SU-DHL-6 (cell line): ENCODE measurements at regions not wholly inside any gene's neighbourhood (a gene's known extent, or its start where the extent isn't known, plus 50 kb on each side); places are given as distances from the start of the nearest gene placed in this dataset.
"Not testable (repeated sequence)": the region's sequence is repeated elsewhere in the genome, so short reads cannot be mapped to it uniquely, and the experiment has no call there.

Source experiments
- H2AFZ ChIP-seq: fragments of 200-600 bp; sonication (generic); 2 replicates; pipeline ENCODE4 v1.6.1; 2014; ENCODE audit warnings: low read depth, mild to moderate bottlenecking, moderate library complexity, mixed read lengths, antibody characterized with exemption, low read length; ENCODE audit not compliant: severe bottlenecking
- H3F3A ChIP-seq: fragments of 200-600 bp; shearing (Covaris generic); 2 replicates; pipeline ENCODE4 v1.6.0; 2016; ENCODE audit warnings: antibody characterized with exemption, mild to moderate bottlenecking; ENCODE audit not compliant: insufficient read depth
- H3K27ac ChIP-seq: fragments of 200-600 bp; sonication (generic); 2 replicates; pipeline ENCODE4 v1.5.1; 2016; ENCODE audit warnings: low read depth, mild to moderate bottlenecking, low read length, moderate library complexity, mixed read lengths
- H3K27me3 ChIP-seq: fragments of 200-600 bp; sonication (generic), shearing (Covaris generic); 2 replicates; pipeline ENCODE4 v1.6.0; 2014; ENCODE audit warnings: mild to moderate bottlenecking, low read length
- H3K36me3 ChIP-seq: fragments of 200-600 bp; sonication (generic); 2 replicates; pipeline ENCODE4 v1.6.1; 2014; ENCODE audit warnings: mild to moderate bottlenecking, low read length, mixed read lengths
- H3K4me2 ChIP-seq: fragments of 300-600, 200-600 bp; shearing (Covaris generic), sonication (generic); 2 replicates; pipeline ENCODE4 v1.6.0; 2014; ENCODE audit warnings: low read length, low read depth, mild to moderate bottlenecking; ENCODE audit not compliant: poor library complexity, severe bottlenecking
- H3K4me3 ChIP-seq: fragments of 200-600 bp; sonication (generic); 2 replicates; pipeline ENCODE4 v1.5.1; 2014; ENCODE audit warnings: antibody characterized with exemption, low read length, mild to moderate bottlenecking, mixed read lengths; ENCODE audit not compliant: insufficient read depth, poor library complexity, severe bottlenecking
- H3K79me2 ChIP-seq: fragments of 200-600 bp; sonication (generic); 2 replicates; pipeline ENCODE4 v1.6.1; 2014; ENCODE audit warnings: mild to moderate bottlenecking, low read length, moderate library complexity; ENCODE audit not compliant: insufficient read depth
- H3K9ac ChIP-seq: fragments of 200-600 bp; sonication (generic); 2 replicates; pipeline ENCODE4 v1.7.0; 2014; ENCODE audit warnings: mild to moderate bottlenecking, low read length
- H3K9me2 ChIP-seq: fragments of 200-600 bp; sonication (generic); replicated peaks from 2 replicates; pipeline ENCODE4 v1.6.1; 2014; ENCODE audit warnings: low read length; ENCODE audit not compliant: insufficient read depth
- H3K9me3 ChIP-seq: fragments of 200-600 bp; sonication (generic); 2 replicates; pipeline ENCODE4 v1.6.1; 2014; ENCODE audit warnings: low read length, mixed read lengths; ENCODE audit not compliant: insufficient read depth
- H4K20me1 ChIP-seq: fragments of 200-600 bp; sonication (generic); 2 replicates; pipeline ENCODE4 v1.6.1; 2014; ENCODE audit warnings: low read depth, mild to moderate bottlenecking, antibody characterized with exemption, low read length, moderate library complexity, mixed read lengths
- EZH2phosphoT487 ChIP-seq: fragments of 200-600 bp; sonication (generic), shearing (Covaris generic); conservative IDR thresholded peaks from 2 replicates; pipeline ENCODE4 v1.6.1; 2018; ENCODE audit warnings: mild to moderate bottlenecking, antibody characterized with exemption, low read length, moderate library complexity, mixed read lengths
- TF ChIP-seq, protein P1 (sequence below): fragments of 200-600 bp; sonication (generic); IDR thresholded peaks from one replicate; pipeline ENCODE4 v1.5.1; 2017; ENCODE audit warnings: antibody characterized with exemption, mild to moderate bottlenecking, low read length, moderate library complexity; ENCODE audit not compliant: insufficient read depth, poor library complexity, severe bottlenecking

DNA sequence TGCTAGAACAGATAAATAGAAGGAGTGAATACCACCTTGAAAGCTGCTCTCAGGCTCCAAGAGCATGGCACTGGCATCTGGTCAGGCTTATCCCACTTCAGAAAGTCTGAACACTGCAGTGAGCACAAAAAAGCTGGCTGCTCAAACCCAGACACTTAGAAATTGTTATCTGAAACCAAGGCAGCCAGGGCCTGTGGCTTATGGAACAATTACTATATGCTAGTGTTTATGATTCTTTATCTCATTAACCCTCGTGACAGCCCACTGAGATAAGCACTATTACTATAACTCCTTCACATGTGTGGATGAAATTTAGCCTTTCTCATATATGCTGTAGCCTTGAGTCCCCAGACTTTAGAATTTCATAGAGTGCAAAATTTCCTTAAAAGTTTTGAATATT lies 400.2 kb downstream of the RAB38 start:
- H3K27me3 ChIP-seq = no peaks in the 10 kb centered on the region
- no peaks in the 10 kb centered on the region for H3K9me3 ChIP-seq
- no peaks in the 10 kb centered on the region for H3K36me3 ChIP-seq
- H3K79me2 ChIP-seq = no peaks in the 10 kb centered on the region
- H4K20me1 ChIP-seq = no peaks in the 10 kb centered on the region
- no peak overlapping the region for H3K4me2 ChIP-seq
- H3K9ac ChIP-seq = no peak overlapping the region
- no peak for TF ChIP-seq EZH2phosphoT487
- TF ChIP-seq, protein P1, sequence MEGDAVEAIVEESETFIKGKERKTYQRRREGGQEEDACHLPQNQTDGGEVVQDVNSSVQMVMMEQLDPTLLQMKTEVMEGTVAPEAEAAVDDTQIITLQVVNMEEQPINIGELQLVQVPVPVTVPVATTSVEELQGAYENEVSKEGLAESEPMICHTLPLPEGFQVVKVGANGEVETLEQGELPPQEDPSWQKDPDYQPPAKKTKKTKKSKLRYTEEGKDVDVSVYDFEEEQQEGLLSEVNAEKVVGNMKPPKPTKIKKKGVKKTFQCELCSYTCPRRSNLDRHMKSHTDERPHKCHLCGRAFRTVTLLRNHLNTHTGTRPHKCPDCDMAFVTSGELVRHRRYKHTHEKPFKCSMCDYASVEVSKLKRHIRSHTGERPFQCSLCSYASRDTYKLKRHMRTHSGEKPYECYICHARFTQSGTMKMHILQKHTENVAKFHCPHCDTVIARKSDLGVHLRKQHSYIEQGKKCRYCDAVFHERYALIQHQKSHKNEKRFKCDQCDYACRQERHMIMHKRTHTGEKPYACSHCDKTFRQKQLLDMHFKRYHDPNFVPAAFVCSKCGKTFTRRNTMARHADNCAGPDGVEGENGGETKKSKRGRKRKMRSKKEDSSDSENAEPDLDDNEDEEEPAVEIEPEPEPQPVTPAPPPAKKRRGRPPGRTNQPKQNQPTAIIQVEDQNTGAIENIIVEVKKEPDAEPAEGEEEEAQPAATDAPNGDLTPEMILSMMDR = no peak
- no peak overlapping the region for H3K27ac ChIP-seq
- no peak overlapping the region for H2AFZ ChIP-seq
- H3K9me2 ChIP-seq = no peaks in the 10 kb centered on the region
- H3K4me3 ChIP-seq = no peak overlapping the region
- no peaks in the 10 kb centered on the region for H3F3A ChIP-seq

- Histone ChIP-seq H2AFZ (no peak overlapping the region), H3K4me3 (no peak overlapping the region), H3K79me2 (no peaks in the 10 kb centered on the region), H3K27me3 (no peaks in the 10 kb centered on the region), H3K9ac (no peak overlapping the region), H4K20me1 (no peaks in the 10 kb centered on the region), H3K9me2 (no peaks in the 10 kb centered on the region), H3K36me3 (no peaks in the 10 kb centered on the region), H3K9me3 (no peaks in the 10 kb centered on the region), H3K4me2 (no peak overlapping the region), H3K27ac (no peak overlapping the region), H3F3A (no peaks in the 10 kb centered on the region)
- TF ChIP-seq EZH2phosphoT487 = no peak
- TF ChIP-seq, protein P1 = no peak
Observed at GRCh38 chr11:87769661-87770060, 405.6 kb downstream of the RAB38 start.

DNA sequence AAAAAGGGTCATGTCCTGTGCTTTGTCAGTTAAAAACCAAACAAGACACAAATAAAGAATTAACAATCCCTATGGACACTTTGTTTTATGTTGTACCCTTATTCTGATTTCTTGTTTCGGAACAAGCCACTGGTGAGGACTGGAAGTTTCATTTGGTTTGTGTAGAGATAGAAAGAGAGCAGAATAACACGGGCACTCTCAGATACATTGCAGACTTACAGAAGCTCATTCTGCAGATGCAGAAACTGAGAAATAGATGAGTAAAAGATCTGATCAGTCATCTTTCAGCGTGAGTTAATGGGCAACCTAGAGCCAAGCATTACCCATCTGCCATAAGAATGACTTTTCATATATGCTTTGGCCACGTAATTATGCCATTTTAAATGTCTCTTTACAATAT lies 407.6 kb downstream of the RAB38 start:
- H3K27me3 ChIP-seq = no peaks in the 10 kb centered on the region
- no peaks in the 10 kb centered on the region for H3K9me2 ChIP-seq
- no peak overlapping the region for H3K27ac ChIP-seq
- H3K9ac ChIP-seq = no peak overlapping the region
- H4K20me1 ChIP-seq = no peaks in the 10 kb centered on the region
- H3K4me2 ChIP-seq = no peak overlapping the region
- H3K9me3 ChIP-seq = no peaks in the 10 kb centered on the region
- H3K79me2 ChIP-seq = no peaks in the 10 kb centered on the region
- no peaks in the 10 kb centered on the region for H3K36me3 ChIP-seq
- H2AFZ ChIP-seq = no peak overlapping the region
- no peaks in the 10 kb centered on the region for H3F3A ChIP-seq
- TF ChIP-seq, protein P1 = no peak
- no peak for TF ChIP-seq EZH2phosphoT487
- H3K4me3 ChIP-seq = no peak overlapping the region

DNA sequence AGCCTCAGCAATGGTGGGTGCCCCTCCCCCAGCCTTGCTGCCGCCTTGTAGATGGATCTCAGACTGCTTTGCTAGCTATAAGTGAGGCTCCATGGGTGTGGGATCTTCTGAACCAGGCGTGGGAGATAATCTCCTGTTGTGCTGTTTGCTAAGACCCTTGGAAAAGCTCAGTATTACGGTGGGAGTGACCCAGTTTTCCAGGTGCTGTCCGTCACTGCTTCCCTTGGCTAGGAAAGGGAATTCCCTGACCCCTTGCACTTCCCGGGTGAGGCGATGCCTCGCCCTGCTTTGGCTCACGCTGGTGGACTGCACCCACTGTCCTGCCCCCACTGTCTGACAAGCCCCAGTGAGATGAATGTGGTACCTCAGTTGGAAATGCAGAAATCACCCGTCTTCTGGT lies 411.2 kb downstream of the RAB38 start:
- not testable (repeated sequence) for H3K9me3 ChIP-seq, H3K36me3 ChIP-seq, H4K20me1 ChIP-seq, H3K9ac ChIP-seq, H3K9me2 ChIP-seq, H3F3A ChIP-seq, H3K27me3 ChIP-seq, H2AFZ ChIP-seq, H3K4me2 ChIP-seq, H3K27ac ChIP-seq, H3K4me3 ChIP-seq, H3K79me2 ChIP-seq
